ENCODE measurements at regions not wholly inside any gene's neighbourhood (a gene's known extent, or its start where the extent isn't known, plus 50 kb on each side); places are given as distances from the start of the nearest gene placed in this dataset.
A peak's percentile ranks its signal among the peaks of the same experiment; 100 is the strongest.

GRCh38 chr2:9108210-9108967, 98.2 kb upstream of the ASAP2 start:
- DNase-seq (ENCODE audit: low read depth, low spot score): no peak
- H3K4me3 ChIP-seq (ENCODE audit: low read length): no peak overlapping the region

GRCh38 chr2:9107168-9108025, 99.2 kb upstream of the ASAP2 start:
- DNase-seq (ENCODE audit: low read depth, low spot score): no peak

GRCh38 chr2:9106338-9107167, 100.1 kb upstream of the ASAP2 start:
- no peak for DNase-seq (ENCODE audit: low read depth, low spot score)
- no peak overlapping the region for H3K4me3 ChIP-seq (ENCODE audit: low read length)

More at GRCh38 chr2:9107168-9108025, 99.2 kb upstream of the ASAP2 start:
- H3K4me3 ChIP-seq (ENCODE audit: low read length): no peak overlapping the region

- H3K4me3 ChIP-seq (ENCODE audit: low read length): no peak overlapping the region
- no peak for DNase-seq (ENCODE audit: low read depth, low spot score)
Measured at GRCh38 chr2:9105601-9106337, 100.8 kb upstream of the ASAP2 start.

GRCh38 chr2:9103663-9104277, 100.3 kb upstream of the MBOAT2 start:
- H3K4me3 ChIP-seq (ENCODE audit: low read length): no peak overlapping the region

GRCh38 chr2:9102861-9103662, 99.6 kb upstream of the MBOAT2 start:
- DNase-seq (ENCODE audit: low read depth, low spot score): no peak

More at GRCh38 chr2:9103663-9104277, 100.3 kb upstream of the MBOAT2 start:
- no peak for DNase-seq (ENCODE audit: low read depth, low spot score)

GRCh38 chr2:9101763-9102425, 98.4 kb upstream of the MBOAT2 start:
- no peak for DNase-seq (ENCODE audit: low read depth, low spot score)
- H3K4me3 ChIP-seq (ENCODE audit: low read length): no peak overlapping the region

More at GRCh38 chr2:9102861-9103662, 99.6 kb upstream of the MBOAT2 start:
- no peak overlapping the region for H3K4me3 ChIP-seq (ENCODE audit: low read length)

- no peak for DNase-seq (ENCODE audit: low read depth, low spot score)
- H3K4me3 ChIP-seq (ENCODE audit: low read length): no peak overlapping the region
Measured at GRCh38 chr2:9100080-9100876, 96.8 kb upstream of the MBOAT2 start.

GRCh38 chr2:9099341-9099751, 95.9 kb upstream of the MBOAT2 start:
- peak; percentile 42 for DNase-seq (ENCODE audit: low read depth, low spot score)
- H3K4me3 ChIP-seq (ENCODE audit: low read length): no peak overlapping the region

GRCh38 chr2:9097892-9098291, 94.4 kb upstream of the MBOAT2 start:
- H3K4me3 ChIP-seq (ENCODE audit: low read length): no peak overlapping the region
- no peak for DNase-seq (ENCODE audit: low read depth, low spot score)

GRCh38 chr2:9097239-9097638, 93.8 kb upstream of the MBOAT2 start:
- DNase-seq (ENCODE audit: low read depth, low spot score): no peak
- no peak overlapping the region for H3K4me3 ChIP-seq (ENCODE audit: low read length)

- H3K4me3 ChIP-seq (ENCODE audit: low read length): no peak overlapping the region
- DNase-seq (ENCODE audit: low read depth, low spot score): no peak
Measured at GRCh38 chr2:9096761-9097160, 93.3 kb upstream of the MBOAT2 start.

- H3K4me3 ChIP-seq (ENCODE audit: low read length): no peak overlapping the region
- no peak for DNase-seq (ENCODE audit: low read depth, low spot score)
Measured at GRCh38 chr2:9095690-9096089, 92.2 kb upstream of the MBOAT2 start.

GRCh38 chr2:9095226-9095625, 91.7 kb upstream of the MBOAT2 start:
- no peak for DNase-seq (ENCODE audit: low read depth, low spot score)

GRCh38 chr2:9094117-9094516, 90.6 kb upstream of the MBOAT2 start:
- DNase-seq (ENCODE audit: low read depth, low spot score): no peak
- no peak overlapping the region for H3K4me3 ChIP-seq (ENCODE audit: low read length)

More at GRCh38 chr2:9095226-9095625, 91.7 kb upstream of the MBOAT2 start:
- no peak overlapping the region for H3K4me3 ChIP-seq (ENCODE audit: low read length)

GRCh38 chr2:9093324-9093723, 89.8 kb upstream of the MBOAT2 start:
- no peak overlapping the region for H3K4me3 ChIP-seq (ENCODE audit: low read length)
- DNase-seq (ENCODE audit: low read depth, low spot score): no peak

All from Jurkat, Clone E6-1 (cell line).